Neural crest cell (in vitro differentiated cells): ENCODE measurements at regions not wholly inside any gene's neighbourhood (a gene's known extent, or its start where the extent isn't known, plus 50 kb on each side); places are given as distances from the start of the nearest gene placed in this dataset.
A peak's percentile ranks its signal among the peaks of the same experiment; 100 is the strongest.

Experiments used
- DNase-seq: peaks from one replicate; pipeline ENCODE4 v3.0.0; 2021; ENCODE audit warnings: low read depth, mixed read lengths, low spot score
- H3K27ac Mint-ChIP-seq: one replicate; pipeline ENCODE4 v1.8.0; 2021; ENCODE audit warnings: mild to moderate bottlenecking, mixed read lengths; ENCODE audit not compliant: unreplicated experiment
- H3K27me3 Mint-ChIP-seq: 2 replicates; pipeline ENCODE4 v1.8.0; 2021; ENCODE audit warnings: low read depth, mild to moderate bottlenecking, mixed read lengths
- H3K36me3 Mint-ChIP-seq: 2 replicates; pipeline ENCODE4 v1.8.0; 2021; ENCODE audit warnings: low read depth, mild to moderate bottlenecking, mixed read lengths
- H3K4me1 Mint-ChIP-seq: 2 replicates; pipeline ENCODE4 v1.8.0; 2021; ENCODE audit warnings: mixed read lengths
- H3K4me3 Mint-ChIP-seq: one replicate; pipeline ENCODE4 v1.8.0; 2021; ENCODE audit warnings: mild to moderate bottlenecking, mixed read lengths
- H3K9me3 Mint-ChIP-seq: 2 replicates; pipeline ENCODE4 v1.8.0; 2021; ENCODE audit warnings: mixed read lengths
- CTCF ChIP-seq: fragments of 200-600 bp; sonication (generic); conservative IDR thresholded peaks from 2 replicates; pipeline ENCODE4 v1.5.0; 2021; ENCODE audit warnings: antibody characterized with exemption, mild to moderate bottlenecking

GRCh38 chr13:95437561-95437960, 115.0 kb upstream of the CLDN10 start:
- Mint-ChIP-seq H3K4me3 (no peak overlapping the region), H3K4me1 (no peaks in the 10 kb centered on the region), H3K36me3 (no peaks in the 10 kb centered on the region), H3K27ac (peak overlapping the region; percentile 33), H3K27me3 (no peaks in the 10 kb centered on the region), H3K9me3 (no peaks in the 10 kb centered on the region)
- no peak for DNase-seq
- TF ChIP-seq CTCF = no peak

GRCh38 chr13:95438297-95438696, 114.2 kb upstream of the CLDN10 start:
- no peak overlapping the region for H3K4me3 Mint-ChIP-seq
- no peak for TF ChIP-seq CTCF
- H3K27ac Mint-ChIP-seq = no peak overlapping the region
- no peaks in the 10 kb centered on the region for H3K9me3 Mint-ChIP-seq
- no peaks in the 10 kb centered on the region for H3K27me3 Mint-ChIP-seq
- H3K4me1 Mint-ChIP-seq = no peaks in the 10 kb centered on the region
- no peaks in the 10 kb centered on the region for H3K36me3 Mint-ChIP-seq
- no peak for DNase-seq

GRCh38 chr13:95440441-95441088, 112.0 kb upstream of the CLDN10 start:
- Mint-ChIP-seq H3K27ac (no peak overlapping the region), H3K4me3 (no peak overlapping the region), H3K4me1 (peaks cover 8% of the 10 kb centered on the region), H3K27me3 (no peaks in the 10 kb centered on the region), H3K36me3 (no peaks in the 10 kb centered on the region), H3K9me3 (no peaks in the 10 kb centered on the region)
- no peak for DNase-seq
- no peak for TF ChIP-seq CTCF

GRCh38 chr13:95441326-95441725, 111.2 kb upstream of the CLDN10 start:
- no peak for TF ChIP-seq CTCF
- no peaks in the 10 kb centered on the region for H3K27me3 Mint-ChIP-seq
- H3K4me1 Mint-ChIP-seq = peaks cover 8% of the 10 kb centered on the region

GRCh38 chr13:95444006-95444730, 108.4 kb upstream of the CLDN10 start:
- TF ChIP-seq CTCF = no peak
- H3K27me3 Mint-ChIP-seq = no peaks in the 10 kb centered on the region
- H3K27ac Mint-ChIP-seq = no peak overlapping the region
- no peak overlapping the region for H3K4me3 Mint-ChIP-seq
- H3K9me3 Mint-ChIP-seq = no peaks in the 10 kb centered on the region
- H3K36me3 Mint-ChIP-seq = no peaks in the 10 kb centered on the region
- DNase-seq = no peak
- H3K4me1 Mint-ChIP-seq = peaks cover 8% of the 10 kb centered on the region

More at GRCh38 chr13:95441326-95441725, 111.2 kb upstream of the CLDN10 start:
- Mint-ChIP-seq H3K36me3 (no peaks in the 10 kb centered on the region), H3K9me3 (no peaks in the 10 kb centered on the region), H3K27ac (no peak overlapping the region), H3K4me3 (no peak overlapping the region)
- DNase-seq = no peak
